ENCODE measurements at regions not wholly inside any gene's neighbourhood (a gene's known extent, or its start where the extent isn't known, plus 50 kb on each side); places are given as distances from the start of the nearest gene placed in this dataset.
"Not testable (repeated sequence)": the region's sequence is repeated elsewhere in the genome, so short reads cannot be mapped to it uniquely, and the experiment has no call there.

DNA sequence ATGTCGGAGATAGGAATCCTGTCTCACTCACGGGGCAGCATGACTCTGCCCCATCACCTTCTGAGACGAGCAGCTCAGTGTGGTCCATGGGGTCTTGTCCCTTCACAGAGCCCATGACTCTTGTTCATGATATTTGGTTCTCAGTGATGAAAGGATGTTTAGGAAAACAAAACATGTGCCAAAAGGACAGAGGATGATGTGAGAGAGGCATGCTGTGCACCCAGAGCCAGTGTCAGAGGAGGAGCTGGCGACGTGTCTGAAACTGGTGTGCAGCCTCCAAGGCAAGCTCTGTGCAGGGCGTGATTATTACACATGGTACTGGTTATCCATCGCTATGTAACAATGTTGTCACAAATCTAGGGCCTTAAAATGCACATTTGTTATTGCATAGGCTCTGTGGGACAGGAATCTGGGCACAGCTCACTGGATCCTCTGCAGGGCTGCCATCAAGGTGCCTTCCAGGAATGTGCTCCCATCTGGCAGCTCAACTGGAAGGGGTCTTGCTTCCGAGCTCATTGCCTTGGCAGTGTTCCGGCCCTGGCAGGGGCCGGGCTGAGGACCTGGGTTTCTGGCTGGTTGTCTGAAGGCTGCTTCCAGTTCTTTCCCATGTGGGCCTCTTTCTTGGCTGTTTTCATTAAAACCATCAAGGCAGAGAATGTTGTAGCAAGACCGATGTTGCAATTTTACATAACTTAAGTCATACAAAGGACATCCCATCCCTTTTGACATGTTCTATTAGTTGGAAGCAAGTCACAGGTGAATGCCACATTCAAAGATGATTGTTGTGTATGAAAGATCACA, 175.4 kb downstream of the ERMARD start:
- no peak for DNase-seq (ENCODE audit: low spot score)

DNA sequence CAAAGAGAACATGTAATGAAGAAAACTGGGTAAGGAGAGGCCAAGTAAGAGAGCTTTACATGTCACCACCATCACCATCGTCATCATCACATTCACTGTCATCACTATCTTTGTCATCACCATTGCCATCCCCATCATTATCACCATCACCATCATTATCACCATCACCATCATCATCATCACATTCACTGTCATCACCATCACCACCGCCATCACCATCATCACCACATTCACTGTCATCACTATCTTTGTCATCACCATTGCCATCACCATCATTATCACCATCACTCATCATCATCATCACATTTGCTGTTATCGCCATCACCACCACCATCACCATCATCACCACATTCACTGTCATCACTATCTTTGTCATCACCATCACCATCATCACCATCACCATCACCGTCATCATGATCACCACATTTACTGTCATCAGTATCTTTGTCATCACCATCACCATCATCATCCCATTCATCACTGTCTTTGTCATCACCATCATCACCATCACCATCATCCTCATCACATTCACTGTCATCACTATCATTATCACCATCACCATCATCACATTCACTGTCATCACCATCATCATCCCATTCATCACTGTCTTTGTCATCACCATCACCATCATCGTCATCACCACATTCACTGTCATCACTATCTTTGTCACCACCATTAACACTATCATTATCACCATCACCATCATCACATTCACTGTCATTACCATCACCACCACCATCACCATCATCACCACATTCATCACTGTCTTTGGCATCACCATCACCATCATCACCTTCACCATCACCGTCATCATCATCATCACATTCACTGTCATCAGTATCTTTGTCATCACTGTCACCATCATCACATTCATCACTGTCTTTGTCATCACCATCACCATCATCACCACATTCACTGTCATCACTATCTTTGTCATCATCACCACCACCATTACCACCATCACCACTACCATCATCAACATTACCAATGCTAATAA, 172.3 kb downstream of the ERMARD start:
- no peak for DNase-seq (ENCODE audit: low spot score)

GRCh38 chr6:169921853-169922824, 170.7 kb downstream of the ERMARD start:
- DNase-seq (ENCODE audit: low spot score), result no peak

DNA sequence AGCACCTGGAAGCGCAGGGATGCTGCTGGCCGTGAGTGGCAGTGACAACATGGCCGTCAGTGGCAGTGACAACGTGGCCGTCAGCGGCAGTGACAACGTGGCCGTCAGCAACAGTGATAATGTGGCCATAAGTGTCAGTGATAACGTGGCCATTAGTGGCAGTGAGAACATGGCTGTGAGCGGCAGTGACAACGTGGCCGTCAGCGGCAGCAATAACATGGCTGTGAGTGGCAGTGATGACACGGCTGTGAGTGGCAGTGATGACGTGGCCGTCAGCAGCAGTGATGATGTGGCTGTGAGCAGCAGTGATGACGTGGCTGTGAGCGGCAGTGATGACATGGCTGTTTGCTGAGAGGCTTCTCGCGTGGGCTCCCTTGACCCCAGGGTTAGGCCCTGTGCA, 169.8 kb downstream of the ERMARD start:
- no peak for DNase-seq (ENCODE audit: low spot score)

DNA sequence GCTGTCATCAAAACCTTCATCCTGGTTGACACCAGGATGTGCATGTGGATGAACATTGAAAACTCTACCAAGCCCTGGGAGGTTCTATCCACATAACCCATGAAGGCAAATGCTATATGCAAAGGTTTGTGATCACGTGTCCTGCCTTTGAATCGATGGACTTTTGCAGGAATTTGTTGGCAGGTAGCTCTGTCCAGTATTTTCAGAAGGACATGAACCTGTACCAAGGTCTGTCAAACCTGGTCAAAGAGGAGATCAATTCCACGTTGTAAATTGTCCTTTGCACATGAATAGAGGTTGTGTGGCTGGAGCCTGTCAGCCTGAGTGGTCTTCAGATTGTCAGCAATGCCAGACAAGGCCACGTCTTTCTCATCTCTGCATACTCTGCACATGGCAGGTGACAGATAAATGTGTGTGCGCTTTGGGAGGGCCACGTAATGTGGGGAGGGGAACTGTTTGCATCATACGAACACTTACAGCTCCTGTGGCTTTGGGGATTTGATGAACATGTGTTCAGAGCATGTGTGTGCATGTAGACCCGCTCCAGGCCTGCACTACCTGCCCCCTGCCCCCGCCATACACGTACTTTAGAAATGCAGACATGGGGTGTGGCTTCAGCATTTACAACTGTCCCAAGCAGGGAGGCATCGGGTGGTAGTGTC, 169.1 kb downstream of the ERMARD start:
- no peak for DNase-seq (ENCODE audit: low spot score)

DNA sequence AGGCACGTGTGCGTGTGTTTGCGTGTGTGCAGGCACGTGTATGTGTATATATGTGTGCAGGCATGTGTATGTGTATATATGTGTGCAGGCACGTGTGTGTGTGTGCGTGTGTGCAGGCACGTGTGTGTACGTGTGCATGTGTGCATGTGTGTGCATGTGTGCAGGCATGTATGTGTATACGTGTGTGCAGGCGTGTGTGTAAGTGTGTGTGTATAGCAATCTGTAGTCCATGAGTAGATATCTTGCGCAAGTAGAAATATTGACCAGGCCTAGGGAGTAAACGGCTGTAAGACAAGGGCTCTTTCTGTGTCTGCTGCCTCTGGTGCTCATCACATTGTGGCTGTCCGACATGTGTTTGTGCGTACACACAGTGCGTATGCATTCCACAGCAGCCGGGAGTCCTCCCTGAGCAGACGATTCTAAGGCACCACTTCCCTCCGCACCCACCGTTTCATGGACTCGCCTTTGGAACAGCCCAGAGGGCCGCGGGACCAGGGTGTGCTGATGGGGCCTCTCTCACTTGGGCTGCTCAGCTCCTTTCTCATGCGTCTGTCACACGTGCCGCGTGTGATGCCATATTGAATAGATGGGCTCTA, 167.6 kb downstream of the ERMARD start:
- DNase-seq (ENCODE audit: low spot score), result no peak

DNA sequence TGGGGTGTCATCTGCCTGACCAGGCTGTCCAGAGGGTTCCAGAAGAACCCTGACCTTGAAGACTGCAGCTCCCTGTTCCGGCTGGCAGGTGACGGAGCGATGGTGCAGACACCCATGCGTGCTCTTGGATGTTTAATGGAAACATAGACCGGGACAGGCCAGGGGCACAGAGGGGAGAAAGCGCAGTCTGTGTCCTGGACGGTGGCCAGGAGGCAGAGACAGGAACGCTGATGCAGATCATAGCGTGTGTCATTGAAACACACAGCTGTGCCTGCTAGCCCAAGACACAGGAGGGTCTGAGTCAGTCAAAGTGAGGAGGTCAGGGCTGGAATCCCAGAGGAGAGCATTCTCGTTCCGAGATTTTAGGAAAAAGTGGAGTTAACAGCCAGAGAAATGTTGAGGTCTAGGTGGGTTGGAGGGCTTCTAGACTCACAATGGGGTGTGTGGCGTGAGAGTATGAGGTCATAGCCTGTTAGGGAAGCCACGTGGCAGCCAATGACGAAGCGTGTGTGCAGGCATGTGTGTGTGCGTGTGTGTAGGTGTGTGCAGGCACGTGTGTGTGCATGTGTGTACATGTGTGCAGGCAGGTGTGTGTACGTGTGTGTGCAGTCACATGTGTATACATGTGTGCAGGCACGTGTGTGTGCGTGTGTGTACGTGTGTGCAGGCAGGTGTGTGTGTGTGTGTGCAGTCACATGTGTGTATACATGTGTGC, 167.0 kb downstream of the ERMARD start:
- no peak for DNase-seq (ENCODE audit: low spot score)

DNA sequence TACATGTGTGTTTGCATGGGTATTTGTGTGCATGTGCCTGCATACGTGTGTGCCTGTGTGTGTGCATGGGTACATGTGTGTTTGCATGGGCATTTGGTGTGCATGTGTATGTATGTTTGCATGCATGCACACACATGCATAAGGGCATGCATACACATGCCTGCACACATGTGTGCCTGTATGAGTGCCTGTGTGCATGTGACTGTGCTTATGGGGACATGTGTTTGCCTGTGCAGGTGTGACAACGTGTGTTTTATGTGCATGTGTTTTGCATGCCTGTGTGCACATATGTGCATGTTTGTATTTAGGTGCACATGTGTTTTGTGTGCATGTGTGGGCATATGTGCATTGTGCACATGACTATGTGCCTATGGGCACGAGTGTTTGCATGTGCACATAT, 165.7 kb downstream of the ERMARD start:
- DNase-seq (ENCODE audit: low spot score), result no peak

GRCh38 chr6:169915769-169916550, 164.5 kb downstream of the ERMARD start:
- DNase-seq (ENCODE audit: low spot score), result no peak

DNA sequence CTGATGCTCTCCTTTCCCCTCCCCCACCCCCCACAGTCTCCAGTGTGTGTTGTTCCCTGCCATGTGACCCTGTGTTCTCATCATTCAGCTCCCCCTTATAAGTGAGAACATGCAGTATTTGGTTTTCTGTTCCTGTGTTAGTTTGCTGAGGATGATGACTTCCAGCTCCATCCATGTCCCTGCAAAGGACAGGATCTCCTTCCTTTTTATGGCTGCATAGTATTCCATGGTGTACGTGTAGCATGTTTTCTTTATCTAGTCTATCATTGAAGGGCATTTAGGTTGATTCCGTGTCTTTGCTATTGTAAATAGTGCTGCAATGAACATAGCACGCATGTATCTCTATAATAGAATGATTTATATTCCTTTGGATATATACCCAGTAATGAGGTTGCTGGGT, 162.3 kb downstream of the ERMARD start:
- not testable (repeated sequence) for DNase-seq (ENCODE audit: low spot score)

GRCh38 chr6:169913096-169913638, 161.7 kb downstream of the ERMARD start:
- no peak for DNase-seq (ENCODE audit: low spot score)

DNA sequence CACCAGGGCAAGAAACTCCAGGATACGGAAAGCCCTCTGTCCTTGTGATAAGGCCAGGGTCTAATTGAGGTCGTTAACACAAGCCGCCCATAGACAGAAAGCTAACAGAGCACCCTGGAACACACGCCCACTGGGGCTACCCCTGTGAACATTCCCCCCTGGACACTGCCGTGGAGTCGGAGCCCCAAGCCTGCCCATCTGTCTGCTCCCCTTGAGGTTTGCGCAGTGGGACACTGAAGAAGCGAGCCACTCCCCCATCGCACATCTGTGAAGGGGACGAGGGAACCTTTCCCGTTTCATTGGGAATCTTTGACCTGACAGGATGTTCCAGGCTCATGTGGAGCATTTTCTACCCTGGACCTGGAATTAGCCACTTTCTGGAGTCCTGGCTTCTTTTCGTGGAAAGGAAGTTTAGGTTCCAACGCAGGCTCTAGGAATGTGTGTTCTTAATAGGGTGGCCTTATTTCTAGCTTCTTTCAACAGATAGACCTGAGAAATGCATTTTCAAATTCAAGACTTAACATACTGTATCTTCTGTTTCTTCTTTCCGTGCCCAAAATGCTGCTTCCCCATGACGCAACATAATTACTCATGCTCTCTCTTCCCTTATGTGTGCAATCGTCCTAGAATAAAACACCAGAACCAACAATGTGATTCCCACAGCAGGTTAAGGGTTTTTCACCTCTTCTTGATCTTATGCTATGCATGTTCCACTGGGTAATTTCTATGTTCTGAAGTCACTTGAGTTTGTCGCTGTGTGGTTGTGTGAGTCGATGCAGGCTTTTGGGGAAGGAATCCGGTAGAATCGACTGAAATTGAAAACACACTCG, 161.1 kb downstream of the ERMARD start:
- DNase-seq (ENCODE audit: low spot score), result no peak

DNA sequence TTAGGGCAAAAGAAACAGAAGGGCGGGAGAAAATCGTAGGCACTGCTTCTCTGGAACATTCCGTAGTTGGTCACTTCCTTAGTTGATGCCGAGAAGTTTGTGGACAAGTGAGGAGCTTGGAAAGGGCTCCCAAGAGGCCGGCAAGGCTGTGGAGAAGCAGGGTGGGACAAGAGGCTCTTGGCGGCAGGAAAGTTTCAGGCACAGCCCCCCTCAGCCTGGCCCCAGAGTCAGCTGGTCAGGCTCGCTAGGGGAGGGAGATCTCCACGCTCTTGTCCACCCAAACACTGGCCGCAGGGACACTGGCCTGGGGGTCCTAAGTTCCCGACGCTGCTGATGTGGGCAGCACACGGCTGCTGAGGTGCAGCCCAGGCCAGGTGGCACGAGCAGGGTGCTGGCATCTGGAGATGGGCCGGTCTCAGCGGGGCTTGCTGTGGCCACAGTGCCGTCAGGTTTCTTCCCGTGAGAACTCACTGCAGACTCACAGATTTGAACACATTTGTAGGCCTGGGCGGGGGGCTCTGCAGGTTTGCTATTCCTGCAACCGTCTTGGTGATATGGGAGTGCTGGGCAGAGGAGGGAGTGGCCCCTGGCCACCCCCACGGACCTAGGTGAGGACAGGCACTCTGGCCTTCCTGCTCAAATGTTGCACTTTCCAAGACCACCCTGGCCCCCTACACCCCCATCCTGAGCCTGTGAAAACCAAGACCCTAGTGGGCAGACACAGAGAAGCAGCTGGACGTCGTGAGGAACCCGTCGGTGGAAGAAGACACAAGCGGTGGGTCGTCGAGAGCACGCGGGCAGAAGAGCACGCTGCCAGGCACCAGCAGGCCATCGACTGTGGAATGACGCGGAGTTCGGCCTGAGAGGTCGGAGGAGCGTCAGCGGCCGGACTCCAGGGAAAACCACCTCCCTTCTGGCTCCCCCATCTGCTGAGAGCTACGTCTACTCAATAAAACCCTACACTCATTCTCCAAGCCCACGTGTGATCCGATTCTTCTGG, 160.1 kb downstream of the ERMARD start:
- no peak for DNase-seq (ENCODE audit: low spot score)

- DNase-seq (ENCODE audit: low spot score), result no peak
These were observed 157.7 kb downstream of the ERMARD start for GRCh38 chr6:169909113-169909512.

DNA sequence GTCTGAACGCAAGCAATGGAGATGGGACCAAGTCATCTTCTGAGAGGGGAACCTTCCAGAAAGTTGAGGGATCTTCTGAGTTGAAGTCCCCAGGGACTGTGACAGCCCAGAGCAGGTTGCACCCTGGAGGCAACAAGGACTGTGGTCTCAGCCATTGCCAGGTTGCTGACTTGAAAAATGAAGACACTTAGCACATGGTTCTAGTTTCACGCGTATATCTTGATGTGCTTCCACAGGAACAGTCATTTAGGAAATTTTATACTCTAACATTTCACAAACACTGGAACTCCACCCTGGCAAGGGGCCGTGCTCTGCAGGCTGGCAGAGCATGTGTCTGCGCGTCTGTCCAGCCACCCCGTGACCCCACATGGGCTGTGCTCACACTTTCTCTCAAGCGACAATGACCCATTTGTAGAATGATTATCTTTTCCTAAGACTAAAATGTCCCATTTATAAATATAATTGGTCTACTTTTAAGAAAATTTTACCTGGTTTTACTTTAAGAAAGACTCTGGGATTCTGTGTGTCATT, 157.0 kb downstream of the ERMARD start:
- DNase-seq (ENCODE audit: low spot score), result no peak

GRCh38 chr6:169907419-169908115, 156.1 kb downstream of the ERMARD start:
- no peak for DNase-seq (ENCODE audit: low spot score)
